KMS-11 (cell line): ENCODE measurements at regions not wholly inside any gene's neighbourhood (a gene's known extent, or its start where the extent isn't known, plus 50 kb on each side); places are given as distances from the start of the nearest gene placed in this dataset.

Source experiments
- H2AFZ ChIP-seq: fragments of 200-600 bp; sonication (generic); 2 replicates; pipeline ENCODE4 v1.6.1; 2016; ENCODE audit warnings: antibody characterized with exemption, mixed run types, low read depth
- H3K27ac ChIP-seq: fragments of 200-600 bp; sonication (generic); 2 replicates; pipeline ENCODE4 v1.6.1; 2016; ENCODE audit warnings: mild to moderate bottlenecking, mixed run types
- H3K27me3 ChIP-seq: fragments of 200-600 bp; sonication (generic); 2 replicates; pipeline ENCODE4 v1.6.1; 2017; ENCODE audit warnings: mild to moderate bottlenecking, low read depth, mixed run types, moderate library complexity; ENCODE audit not compliant: insufficient read depth
- H3K36me3 ChIP-seq: fragments of 200-600 bp; sonication (generic); 2 replicates; pipeline ENCODE4 v1.6.1; 2017; ENCODE audit warnings: mild to moderate bottlenecking, mixed run types; ENCODE audit not compliant: insufficient read depth
- H3K4me1 ChIP-seq: fragments of 200-600 bp; sonication (generic); 2 replicates; pipeline ENCODE4 v1.6.1; 2016; ENCODE audit warnings: mild to moderate bottlenecking, low read depth, mixed run types; ENCODE audit not compliant: poor library complexity, severe bottlenecking
- H3K4me2 ChIP-seq: fragments of 200-600 bp; sonication (generic); 2 replicates; pipeline ENCODE4 v1.7.0; 2016; ENCODE audit warnings: mild to moderate bottlenecking, mixed run types
- H3K4me3 ChIP-seq: fragments of 200-600 bp; sonication (generic); IDR thresholded peaks from 2 replicates; pipeline ENCODE4 v1.6.1; 2017; ENCODE audit warnings: low read depth, low read length, mixed read lengths; ENCODE audit not compliant: insufficient read depth
- H3K79me2 ChIP-seq: fragments of 200-600 bp; sonication (generic); 2 replicates; pipeline ENCODE4 v1.6.1; 2016; ENCODE audit warnings: low read depth, mixed run types; ENCODE audit not compliant: insufficient read depth
- H3K9ac ChIP-seq: fragments of 200-600 bp; sonication (generic); 2 replicates; pipeline ENCODE4 v1.6.1; 2016; ENCODE audit warnings: mild to moderate bottlenecking, mixed run types
- H4K20me1 ChIP-seq: fragments of 200-600 bp; sonication (generic); 2 replicates; pipeline ENCODE4 v1.6.1; 2016; ENCODE audit warnings: mild to moderate bottlenecking, mixed run types; ENCODE audit not compliant: insufficient read depth
- CTCF ChIP-seq: fragments of 200-600 bp; sonication (generic); conservative IDR thresholded peaks from 2 replicates; pipeline ENCODE4 v1.6.1; 2017; ENCODE audit warnings: low read depth, mild to moderate bottlenecking, antibody characterized with exemption, low read length, moderate library complexity, mixed read lengths

- H3K9ac ChIP-seq, result no peak overlapping the region
- no peak overlapping the region for H3K4me3 ChIP-seq
- H3K27ac ChIP-seq, result no peak overlapping the region
- no peaks in the 10 kb centered on the region for H3K4me1 ChIP-seq
- no peak overlapping the region for H2AFZ ChIP-seq
- no peaks in the 10 kb centered on the region for H3K79me2 ChIP-seq
- no peak for TF ChIP-seq CTCF
- no peak overlapping the region for H3K4me2 ChIP-seq
- H3K27me3 ChIP-seq, result peaks cover under 1% of the 10 kb centered on the region; the same call in 1 of the 2 replicates
- H4K20me1 ChIP-seq, result no peaks in the 10 kb centered on the region
- no peaks in the 10 kb centered on the region for H3K36me3 ChIP-seq
Observed at GRCh38 chr4:1472148-1472797, 66.0 kb upstream of the NKX1-1 start.

GRCh38 chr4:1471443-1472147, 65.4 kb upstream of the NKX1-1 start:
- Histone ChIP-seq H3K27me3 (no peaks in the 10 kb centered on the region), H2AFZ (no peak overlapping the region), H3K36me3 (no peaks in the 10 kb centered on the region), H4K20me1 (no peaks in the 10 kb centered on the region), H3K9ac (no peak overlapping the region), H3K27ac (no peak overlapping the region), H3K79me2 (no peaks in the 10 kb centered on the region), H3K4me3 (no peak overlapping the region), H3K4me2 (no peak overlapping the region), H3K4me1 (no peaks in the 10 kb centered on the region)
- no peak for TF ChIP-seq CTCF

- no peaks in the 10 kb centered on the region for H4K20me1 ChIP-seq
- no peak for TF ChIP-seq CTCF
- H3K79me2 ChIP-seq, result no peaks in the 10 kb centered on the region
- H2AFZ ChIP-seq, result no peak overlapping the region
- H3K4me3 ChIP-seq, result no peak overlapping the region
- H3K36me3 ChIP-seq, result no peaks in the 10 kb centered on the region
- H3K27me3 ChIP-seq, result no peaks in the 10 kb centered on the region
- no peak overlapping the region for H3K4me2 ChIP-seq
- no peaks in the 10 kb centered on the region for H3K4me1 ChIP-seq
- H3K9ac ChIP-seq, result no peak overlapping the region
- H3K27ac ChIP-seq, result no peak overlapping the region
Observed at GRCh38 chr4:1470816-1471442, 64.7 kb upstream of the NKX1-1 start.

- Histone ChIP-seq H4K20me1 (no peaks in the 10 kb centered on the region), H3K36me3 (no peaks in the 10 kb centered on the region), H3K4me2 (no peak overlapping the region), H3K4me3 (no peak overlapping the region), H3K9ac (no peak overlapping the region), H3K27ac (no peak overlapping the region), H3K79me2 (no peaks in the 10 kb centered on the region), H3K4me1 (no peaks in the 10 kb centered on the region), H2AFZ (no peak overlapping the region), H3K27me3 (no peaks in the 10 kb centered on the region)
- no peak for TF ChIP-seq CTCF
Observed at GRCh38 chr4:1470393-1470670, 64.1 kb upstream of the NKX1-1 start.
